ENCODE measurements at regions not wholly inside any gene's neighbourhood (a gene's known extent, or its start where the extent isn't known, plus 50 kb on each side); places are given as distances from the start of the nearest gene placed in this dataset.

GRCh38 chr9:129498451-129499384, 122.2 kb downstream of the C9orf50 start:
- H3K4me3 ChIP-seq (IDR thresholded peaks at IDR 0.05; ENCODE audit: insufficient read depth, low read depth, low read length), result no peak overlapping the region
- H3K27me3 ChIP-seq (ENCODE audit: insufficient read depth, low read depth), result no peaks in the 10 kb centered on the region
- H3K4me1 ChIP-seq (ENCODE audit: low read depth, poor library complexity, severe bottlenecking), result peaks cover 32% of the 10 kb centered on the region
- H3K9ac ChIP-seq, result no peak overlapping the region
- H3K27ac ChIP-seq, result no peak overlapping the region
- peak overlapping the region; percentile 74; the same call in 1 of the 2 replicates for H3K4me2 ChIP-seq
- no peak overlapping the region for H2AFZ ChIP-seq (ENCODE audit: low read depth)
- peaks cover 19% of the 10 kb centered on the region; the same call in 1 of the 2 replicates for H3K79me2 ChIP-seq (ENCODE audit: insufficient read depth, low read depth)
- no peak for TF ChIP-seq CTCF (conservative IDR thresholded peaks at IDR 0.05; ENCODE audit: low read depth, low read length)
- H3K36me3 ChIP-seq (ENCODE audit: insufficient read depth), result no peaks in the 10 kb centered on the region
- H4K20me1 ChIP-seq (ENCODE audit: insufficient read depth), result no peaks in the 10 kb centered on the region

- peak overlapping the region; percentile 74 for H3K4me2 ChIP-seq
- no peaks in the 10 kb centered on the region for H4K20me1 ChIP-seq (ENCODE audit: insufficient read depth)
- no peak overlapping the region for H2AFZ ChIP-seq (ENCODE audit: low read depth)
- H3K36me3 ChIP-seq (ENCODE audit: insufficient read depth), result no peaks in the 10 kb centered on the region
- H3K27me3 ChIP-seq (ENCODE audit: insufficient read depth, low read depth), result no peaks in the 10 kb centered on the region
- peak overlapping the region; percentile 17; the same call in 1 of the 2 replicates for H3K9ac ChIP-seq
- no peak overlapping the region for H3K4me3 ChIP-seq (IDR thresholded peaks at IDR 0.05; ENCODE audit: insufficient read depth, low read depth, low read length)
- H3K4me1 ChIP-seq (ENCODE audit: low read depth, poor library complexity, severe bottlenecking), result peaks cover 40% of the 10 kb centered on the region
- peak overlapping the region; percentile 19; the same call in 1 of the 2 replicates for H3K27ac ChIP-seq
- no peak for TF ChIP-seq CTCF (conservative IDR thresholded peaks at IDR 0.05; ENCODE audit: low read depth, low read length)
- H3K79me2 ChIP-seq (ENCODE audit: insufficient read depth, low read depth), result peaks cover 24% of the 10 kb centered on the region; the same call in 1 of the 2 replicates
These were observed 123.0 kb downstream of the C9orf50 start for GRCh38 chr9:129497813-129498450.

GRCh38 chr9:129497005-129497812, 123.7 kb downstream of the C9orf50 start:
- peak overlapping the region; percentile 91 for H3K27ac ChIP-seq
- H3K27me3 ChIP-seq (ENCODE audit: insufficient read depth, low read depth), result no peaks in the 10 kb centered on the region
- TF ChIP-seq CTCF (conservative IDR thresholded peaks at IDR 0.05; ENCODE audit: low read depth, low read length), result no peak
- H3K79me2 ChIP-seq (ENCODE audit: insufficient read depth, low read depth), result peaks cover 29% of the 10 kb centered on the region; the same call in 1 of the 2 replicates
- peak overlapping the region; percentile 96 for H3K4me2 ChIP-seq
- no peaks in the 10 kb centered on the region for H3K36me3 ChIP-seq (ENCODE audit: insufficient read depth)
- H3K9ac ChIP-seq, result peak overlapping the region; percentile 94
- H4K20me1 ChIP-seq (ENCODE audit: insufficient read depth), result no peaks in the 10 kb centered on the region
- no peak overlapping the region for H3K4me3 ChIP-seq (IDR thresholded peaks at IDR 0.05; ENCODE audit: insufficient read depth, low read depth, low read length)
- H2AFZ ChIP-seq (ENCODE audit: low read depth), result no peak overlapping the region
- peaks cover 47% of the 10 kb centered on the region for H3K4me1 ChIP-seq (ENCODE audit: low read depth, poor library complexity, severe bottlenecking)

- no peaks in the 10 kb centered on the region for H3K27me3 ChIP-seq (ENCODE audit: insufficient read depth, low read depth)
- H3K9ac ChIP-seq, result peak overlapping the region; percentile 94
- peak overlapping the region; percentile 32; the same call in 1 of the 2 replicates for H2AFZ ChIP-seq (ENCODE audit: low read depth)
- H3K36me3 ChIP-seq (ENCODE audit: insufficient read depth), result no peaks in the 10 kb centered on the region
- H3K79me2 ChIP-seq (ENCODE audit: insufficient read depth, low read depth), result peaks cover 36% of the 10 kb centered on the region
- H3K4me1 ChIP-seq (ENCODE audit: low read depth, poor library complexity, severe bottlenecking), result peaks cover 54% of the 10 kb centered on the region
- TF ChIP-seq CTCF (conservative IDR thresholded peaks at IDR 0.05; ENCODE audit: low read depth, low read length), result no peak
- H3K27ac ChIP-seq, result peak overlapping the region; percentile 91
- no peaks in the 10 kb centered on the region for H4K20me1 ChIP-seq (ENCODE audit: insufficient read depth)
- peak overlapping the region; percentile 96 for H3K4me2 ChIP-seq
- no peak overlapping the region for H3K4me3 ChIP-seq (IDR thresholded peaks at IDR 0.05; ENCODE audit: insufficient read depth, low read depth, low read length)
These were observed 124.4 kb downstream of the C9orf50 start for GRCh38 chr9:129496473-129497004.
